Activated naive CD8-positive, alpha-beta T cell (primary cell): ENCODE measurements at regions not wholly inside any gene's neighbourhood (a gene's known extent, or its start where the extent isn't known, plus 50 kb on each side); places are given as distances from the start of the nearest gene placed in this dataset.
"Not testable (repeated sequence)": the region's sequence is repeated elsewhere in the genome, so short reads cannot be mapped to it uniquely, and the experiment has no call there.

Source experiments
- H3K27ac Mint-ChIP-seq: one replicate; pipeline ENCODE4 v1.8.0; 2021; ENCODE audit warnings: mixed read lengths
- H3K27me3 Mint-ChIP-seq: one replicate; pipeline ENCODE4 v1.8.0; 2021; ENCODE audit warnings: mixed read lengths
- H3K36me3 Mint-ChIP-seq: one replicate; pipeline ENCODE4 v1.8.0; 2021; ENCODE audit warnings: mixed read lengths
- H3K4me1 Mint-ChIP-seq: one replicate; pipeline ENCODE4 v1.8.0; 2021; ENCODE audit warnings: low read depth, mixed read lengths
- H3K4me3 Mint-ChIP-seq: one replicate; pipeline ENCODE4 v1.8.0; 2021; ENCODE audit warnings: mild to moderate bottlenecking, mixed read lengths
- H3K9me3 Mint-ChIP-seq: one replicate; pipeline ENCODE4 v1.8.0; 2021; ENCODE audit warnings: low read depth, mixed read lengths

DNA sequence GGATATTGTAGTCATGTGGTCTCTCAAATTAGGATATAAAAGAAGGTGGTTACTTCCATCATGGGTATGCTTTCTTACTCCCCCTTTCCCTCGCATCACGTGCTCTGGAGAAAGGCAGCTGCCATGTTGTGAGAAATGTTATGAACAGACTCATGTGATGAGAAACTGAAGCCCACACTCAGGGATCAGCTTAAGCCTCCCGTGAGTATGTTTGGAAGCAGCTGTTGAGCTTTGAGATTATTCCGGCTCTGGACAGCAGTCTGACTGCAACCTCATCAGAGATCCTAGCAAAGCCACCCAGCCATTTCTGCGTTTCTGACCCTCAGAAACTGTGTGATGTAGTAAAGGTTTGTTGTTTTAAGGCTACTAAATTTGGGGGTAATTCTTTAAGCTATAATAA lies 700.1 kb downstream of the ADCYAP1 start:
- Mint-ChIP-seq H3K27me3 (no peaks in the 10 kb centered on the region), H3K4me1 (no peaks in the 10 kb centered on the region), H3K9me3 (no peaks in the 10 kb centered on the region), H3K4me3 (no peak overlapping the region), H3K27ac (no peak overlapping the region), H3K36me3 (no peaks in the 10 kb centered on the region)

DNA sequence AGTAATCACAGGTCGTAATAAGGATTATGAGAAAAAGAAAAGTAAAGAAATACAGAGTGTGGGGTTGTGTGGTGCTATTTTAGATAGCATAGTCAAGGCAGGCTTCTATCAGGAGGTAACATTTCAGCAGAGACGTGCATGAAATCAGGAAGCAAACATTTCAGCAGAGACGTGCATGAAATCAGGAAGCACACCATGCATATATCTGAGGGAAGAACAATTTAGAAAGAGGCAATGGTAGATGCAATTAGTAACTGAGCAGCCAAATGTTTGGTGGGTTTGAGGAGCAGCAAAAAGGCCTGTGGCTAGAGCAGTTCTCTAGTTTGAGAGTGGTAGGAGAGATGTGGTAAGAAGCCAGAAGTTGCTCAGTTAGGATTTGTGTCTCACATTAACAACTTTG lies 713.7 kb downstream of the ADCYAP1 start:
- peaks cover 19% of the 10 kb centered on the region for H3K9me3 Mint-ChIP-seq
- no peaks in the 10 kb centered on the region for H3K36me3 Mint-ChIP-seq
- H3K27me3 Mint-ChIP-seq, result no peaks in the 10 kb centered on the region
- H3K4me3 Mint-ChIP-seq, result no peak overlapping the region
- H3K4me1 Mint-ChIP-seq, result no peaks in the 10 kb centered on the region
- H3K27ac Mint-ChIP-seq, result no peak overlapping the region

DNA sequence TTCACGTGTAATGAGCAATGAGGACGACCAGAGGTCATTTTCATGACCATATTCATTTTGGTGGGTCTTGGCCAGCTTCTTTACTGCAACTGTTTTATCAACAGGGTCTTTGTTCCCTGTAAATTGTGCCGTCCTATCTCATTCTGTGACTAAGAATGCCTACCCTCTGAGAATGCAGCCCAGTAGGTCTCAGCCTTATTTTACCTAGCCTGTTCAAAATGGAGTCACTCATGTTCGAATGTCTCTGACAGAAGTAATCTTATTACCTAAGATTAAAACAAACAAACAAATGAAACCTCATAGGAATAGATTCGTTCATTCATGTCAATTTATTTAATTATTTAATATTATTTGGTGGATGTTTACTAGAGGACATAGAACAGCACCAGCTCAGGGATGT lies 714.8 kb downstream of the ADCYAP1 start:
- H3K36me3 Mint-ChIP-seq, result no peaks in the 10 kb centered on the region
- no peak overlapping the region for H3K4me3 Mint-ChIP-seq
- no peak overlapping the region for H3K27ac Mint-ChIP-seq
- no peaks in the 10 kb centered on the region for H3K27me3 Mint-ChIP-seq
- H3K9me3 Mint-ChIP-seq, result peaks cover 16% of the 10 kb centered on the region
- H3K4me1 Mint-ChIP-seq, result no peaks in the 10 kb centered on the region

DNA sequence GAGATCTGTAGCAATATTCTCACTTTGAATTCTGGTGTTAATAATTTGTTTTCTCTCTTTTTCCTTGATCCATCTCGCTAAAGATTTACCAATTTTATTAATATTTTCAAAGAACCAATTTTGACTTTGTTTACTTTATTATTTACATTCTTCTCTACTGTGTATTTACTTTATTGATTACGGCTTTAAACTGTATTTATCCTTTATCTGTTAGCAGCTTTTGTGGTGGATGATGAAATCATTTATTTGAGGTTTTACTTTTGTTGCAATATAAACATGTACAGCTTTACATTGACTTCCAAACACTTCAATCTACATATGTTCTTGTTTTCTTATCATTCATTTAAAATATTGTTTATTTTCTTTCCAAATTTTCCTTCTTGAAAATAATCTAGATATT lies 719.9 kb downstream of the ADCYAP1 start:
- Mint-ChIP-seq H3K27ac (no peak overlapping the region), H3K36me3 (no peaks in the 10 kb centered on the region), H3K4me1 (no peaks in the 10 kb centered on the region), H3K27me3 (no peaks in the 10 kb centered on the region), H3K9me3 (peaks cover 10% of the 10 kb centered on the region), H3K4me3 (no peak overlapping the region)

DNA sequence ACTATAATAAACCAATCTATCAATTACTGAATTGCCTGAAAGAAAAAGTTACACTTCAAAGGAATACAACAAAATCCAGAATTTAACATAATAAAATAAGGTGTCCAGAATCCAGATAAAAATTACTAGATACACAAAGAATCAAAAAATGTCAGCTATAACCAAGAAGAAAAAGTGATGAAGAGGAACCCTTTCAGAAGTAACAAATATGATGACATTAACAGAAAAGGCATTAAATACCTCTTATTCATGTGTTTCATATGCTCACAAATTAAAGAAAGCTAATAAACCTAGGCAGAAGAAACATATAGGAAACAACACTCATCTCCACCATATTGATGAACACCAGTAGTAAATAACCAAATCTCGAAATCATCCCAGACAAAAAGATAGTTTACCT lies 722.8 kb downstream of the ADCYAP1 start:
- Mint-ChIP-seq H3K27ac (no peak overlapping the region), H3K4me3 (no peak overlapping the region), H3K36me3 (no peaks in the 10 kb centered on the region), H3K4me1 (no peaks in the 10 kb centered on the region), H3K9me3 (no peaks in the 10 kb centered on the region), H3K27me3 (no peaks in the 10 kb centered on the region)

DNA sequence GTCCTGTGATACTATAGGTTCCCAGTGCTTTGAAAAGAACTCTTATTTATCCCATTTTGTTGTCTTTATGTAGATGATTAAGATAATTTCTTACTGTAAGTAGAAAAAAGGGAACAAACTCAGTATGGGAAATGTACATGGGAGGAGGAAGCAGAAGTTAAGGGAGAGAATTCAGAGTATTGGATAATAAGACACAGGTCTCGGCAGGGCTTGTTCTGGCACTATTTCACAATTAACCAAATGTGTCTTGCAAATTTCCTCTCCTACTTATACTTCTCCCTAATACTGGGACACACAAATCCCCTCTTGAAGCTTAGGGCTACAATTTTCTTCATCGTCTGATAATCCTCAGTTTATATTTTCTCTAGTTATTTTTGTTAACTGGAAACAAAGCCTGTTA lies 744.0 kb downstream of the ADCYAP1 start:
- no peak overlapping the region for H3K4me3 Mint-ChIP-seq
- H3K27me3 Mint-ChIP-seq, result no peaks in the 10 kb centered on the region
- H3K36me3 Mint-ChIP-seq, result no peaks in the 10 kb centered on the region
- H3K4me1 Mint-ChIP-seq, result no peaks in the 10 kb centered on the region
- H3K9me3 Mint-ChIP-seq, result peaks cover 4% of the 10 kb centered on the region
- no peak overlapping the region for H3K27ac Mint-ChIP-seq

DNA sequence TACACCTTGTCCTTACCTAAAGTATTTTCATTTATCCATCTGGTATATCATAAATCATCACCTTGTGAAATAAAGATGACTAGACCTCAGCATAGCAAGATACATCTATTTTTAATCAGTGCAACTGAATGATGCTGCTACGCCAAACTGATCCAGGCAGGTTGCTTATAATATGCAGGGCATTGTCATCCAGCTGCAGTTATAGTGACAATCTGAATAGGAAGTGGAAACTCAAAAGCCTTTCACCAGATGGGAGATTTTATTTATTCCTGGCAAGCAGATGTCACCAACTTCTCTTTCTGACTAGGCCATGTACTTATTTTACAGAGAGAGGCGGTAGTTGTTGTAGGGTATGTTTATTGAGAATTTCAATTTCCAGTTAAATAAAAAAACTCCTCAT lies 747.3 kb downstream of the ADCYAP1 start:
- no peaks in the 10 kb centered on the region for H3K9me3 Mint-ChIP-seq
- H3K4me1 Mint-ChIP-seq, result no peaks in the 10 kb centered on the region
- H3K4me3 Mint-ChIP-seq, result no peak overlapping the region
- no peaks in the 10 kb centered on the region for H3K27me3 Mint-ChIP-seq
- H3K27ac Mint-ChIP-seq, result no peak overlapping the region
- H3K36me3 Mint-ChIP-seq, result no peaks in the 10 kb centered on the region

DNA sequence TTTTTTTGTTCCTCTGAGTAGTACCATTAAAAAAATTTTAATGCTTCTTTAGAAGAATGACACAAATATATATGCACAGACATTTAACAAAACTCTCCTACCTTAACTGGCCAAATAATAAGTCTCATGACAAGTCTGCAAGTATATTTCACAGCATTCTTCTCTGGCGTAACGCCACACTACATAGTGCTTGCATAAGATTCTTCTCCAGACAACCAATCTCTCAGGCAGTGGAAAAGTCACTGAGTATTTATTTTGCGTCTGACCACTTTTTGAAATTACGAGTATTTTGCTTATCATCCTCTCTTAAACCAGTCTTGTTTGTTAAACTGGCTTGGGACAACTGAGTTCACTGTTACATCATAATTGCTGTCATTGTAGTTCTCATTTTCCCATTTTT lies 749.2 kb downstream of the ADCYAP1 start:
- Mint-ChIP-seq H3K4me3 (no peak overlapping the region), H3K9me3 (no peaks in the 10 kb centered on the region), H3K4me1 (no peaks in the 10 kb centered on the region), H3K27ac (no peak overlapping the region), H3K36me3 (no peaks in the 10 kb centered on the region), H3K27me3 (no peaks in the 10 kb centered on the region)

DNA sequence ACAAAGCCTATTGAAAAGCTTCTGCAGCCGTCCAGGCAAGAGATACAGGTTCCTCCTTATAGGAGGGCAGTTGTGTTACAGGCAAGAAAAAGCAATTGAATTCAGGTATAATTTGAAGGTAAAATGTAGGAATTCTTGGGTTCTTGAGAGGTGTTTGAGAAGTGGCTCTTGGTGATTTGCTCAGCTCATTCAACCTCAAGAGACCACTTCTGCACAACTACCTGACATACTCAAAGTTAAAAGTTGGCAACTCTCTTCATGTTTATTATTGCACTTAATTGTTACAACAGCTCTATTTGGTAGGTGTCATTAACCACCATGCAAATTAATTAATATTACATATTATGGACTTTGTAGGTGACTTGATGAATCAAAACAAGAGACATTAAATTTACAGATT lies 753.2 kb downstream of the ADCYAP1 start:
- Mint-ChIP-seq H3K4me1 (no peaks in the 10 kb centered on the region), H3K27me3 (no peaks in the 10 kb centered on the region), H3K4me3 (no peak overlapping the region), H3K9me3 (no peaks in the 10 kb centered on the region), H3K27ac (no peak overlapping the region), H3K36me3 (no peaks in the 10 kb centered on the region)

DNA sequence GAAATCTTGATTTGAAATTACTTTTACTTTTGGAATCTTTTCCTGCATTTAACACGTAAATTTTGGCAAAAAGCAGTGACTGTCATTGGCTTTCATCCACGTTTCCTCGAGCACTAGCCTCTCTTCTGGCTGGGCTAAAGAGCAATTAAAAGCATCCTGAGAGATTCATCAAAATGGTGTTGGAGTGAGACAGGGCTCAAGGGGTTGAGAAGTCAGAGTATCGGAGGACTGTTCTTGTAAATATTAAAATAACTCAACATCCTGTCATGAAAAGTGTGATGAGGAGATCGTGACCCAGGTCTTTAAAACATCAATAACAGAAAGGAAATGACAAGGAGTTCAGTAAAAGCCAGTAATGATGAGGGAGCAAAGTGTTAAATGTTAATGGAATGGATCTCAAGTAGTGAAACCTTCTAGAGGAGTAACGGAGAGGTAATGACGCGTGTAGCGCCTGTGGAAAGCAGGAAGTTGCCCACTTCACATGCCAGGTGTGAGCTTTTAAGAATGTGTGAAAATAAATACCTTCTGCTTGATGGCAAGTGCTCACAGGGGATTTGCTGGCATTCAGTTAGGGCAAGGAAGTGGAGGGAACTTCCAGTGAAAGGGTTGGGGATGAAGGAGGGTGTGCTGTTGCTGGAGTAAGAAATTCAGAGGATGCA lies 754.4 kb downstream of the ADCYAP1 start:
- H3K27me3 Mint-ChIP-seq, result no peaks in the 10 kb centered on the region
- no peak overlapping the region for H3K27ac Mint-ChIP-seq
- H3K4me1 Mint-ChIP-seq, result no peaks in the 10 kb centered on the region
- H3K4me3 Mint-ChIP-seq, result no peak overlapping the region
- no peaks in the 10 kb centered on the region for H3K9me3 Mint-ChIP-seq
- H3K36me3 Mint-ChIP-seq, result no peaks in the 10 kb centered on the region

DNA sequence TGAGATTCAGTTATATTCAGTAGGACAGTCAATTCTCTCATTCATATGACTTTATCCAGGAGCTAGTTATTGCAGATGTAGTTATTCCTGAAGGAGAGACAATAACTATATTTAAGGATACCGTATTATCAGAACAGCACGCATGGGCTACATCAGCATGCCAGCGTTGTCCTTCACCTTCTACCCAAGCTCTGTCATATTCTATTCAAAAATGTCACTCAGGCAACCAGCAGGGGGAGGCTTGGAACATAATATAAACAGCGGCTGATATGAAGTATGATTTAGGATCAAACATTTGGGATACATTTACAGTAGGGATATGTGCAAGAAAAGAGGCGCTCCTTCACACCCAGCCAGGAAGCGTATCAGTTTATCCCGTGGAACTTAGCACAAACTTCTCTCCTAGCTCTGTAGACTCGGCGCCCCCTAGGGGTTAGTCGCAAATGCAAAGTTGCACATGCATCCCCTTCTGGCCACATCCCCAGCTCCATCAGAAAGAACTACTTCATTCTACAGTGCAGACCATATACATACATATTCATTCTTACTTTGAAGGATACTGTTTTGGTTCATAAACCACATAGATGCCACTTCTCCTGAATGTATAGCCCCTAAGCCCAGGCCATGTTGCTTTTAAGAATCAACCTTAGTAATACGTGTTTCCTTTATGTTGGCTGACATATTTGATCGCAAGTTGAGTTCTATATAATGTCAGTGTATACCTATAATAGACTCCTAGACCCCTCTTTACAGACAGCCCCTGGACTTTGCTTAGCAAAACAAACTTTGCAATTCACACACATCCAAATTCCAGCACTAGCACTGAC lies 759.4 kb downstream of the ADCYAP1 start:
- Mint-ChIP-seq H3K4me3 (no peak overlapping the region), H3K4me1 (no peaks in the 10 kb centered on the region), H3K27ac (no peak overlapping the region), H3K36me3 (no peaks in the 10 kb centered on the region), H3K27me3 (peaks cover 3% of the 10 kb centered on the region), H3K9me3 (no peaks in the 10 kb centered on the region)

DNA sequence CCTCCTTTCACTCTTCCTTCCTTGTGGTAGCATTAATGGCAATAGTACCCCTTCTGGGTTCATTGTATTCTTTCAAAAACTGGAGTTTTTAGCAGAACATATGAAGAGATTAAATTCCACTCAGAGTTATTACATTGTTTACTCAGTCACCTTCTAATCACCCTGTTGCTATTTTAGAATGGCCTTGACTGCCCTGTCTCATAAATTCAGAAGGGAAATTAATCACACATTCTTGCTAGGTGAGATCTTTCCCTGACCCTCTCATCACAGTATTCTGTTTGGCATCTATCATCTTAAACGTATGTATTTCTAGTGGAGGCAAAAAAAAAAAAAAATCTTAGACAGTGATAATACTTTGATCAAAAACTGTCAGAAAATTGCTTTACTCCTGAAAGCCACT lies 760.4 kb downstream of the ADCYAP1 start:
- peaks cover 5% of the 10 kb centered on the region for H3K27me3 Mint-ChIP-seq
- H3K27ac Mint-ChIP-seq, result no peak overlapping the region
- H3K4me1 Mint-ChIP-seq, result no peaks in the 10 kb centered on the region
- H3K9me3 Mint-ChIP-seq, result no peaks in the 10 kb centered on the region
- no peak overlapping the region for H3K4me3 Mint-ChIP-seq
- H3K36me3 Mint-ChIP-seq, result no peaks in the 10 kb centered on the region

DNA sequence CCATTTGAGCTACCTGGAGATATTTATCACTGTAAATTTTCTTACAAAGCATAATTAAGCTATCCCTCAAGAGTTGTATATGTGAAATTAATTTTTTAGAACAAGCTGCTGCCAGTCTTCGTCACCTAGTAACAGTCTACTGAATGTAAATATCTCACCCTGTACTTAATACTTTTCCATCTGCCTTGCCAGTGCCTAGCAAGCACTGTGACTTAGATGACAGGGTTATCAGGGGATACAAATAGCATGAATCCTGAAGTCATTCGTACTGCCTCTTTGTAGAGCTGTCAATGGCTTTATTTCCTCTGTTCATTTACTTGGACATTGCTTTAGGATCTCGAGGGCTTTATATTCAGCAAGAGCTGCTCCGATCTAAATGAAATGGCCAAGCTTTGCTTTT lies 763.6 kb downstream of the ADCYAP1 start:
- Mint-ChIP-seq H3K27me3 (peaks cover 5% of the 10 kb centered on the region), H3K27ac (no peak overlapping the region), H3K4me3 (no peak overlapping the region), H3K4me1 (no peaks in the 10 kb centered on the region), H3K36me3 (no peaks in the 10 kb centered on the region), H3K9me3 (peaks cover 4% of the 10 kb centered on the region)

DNA sequence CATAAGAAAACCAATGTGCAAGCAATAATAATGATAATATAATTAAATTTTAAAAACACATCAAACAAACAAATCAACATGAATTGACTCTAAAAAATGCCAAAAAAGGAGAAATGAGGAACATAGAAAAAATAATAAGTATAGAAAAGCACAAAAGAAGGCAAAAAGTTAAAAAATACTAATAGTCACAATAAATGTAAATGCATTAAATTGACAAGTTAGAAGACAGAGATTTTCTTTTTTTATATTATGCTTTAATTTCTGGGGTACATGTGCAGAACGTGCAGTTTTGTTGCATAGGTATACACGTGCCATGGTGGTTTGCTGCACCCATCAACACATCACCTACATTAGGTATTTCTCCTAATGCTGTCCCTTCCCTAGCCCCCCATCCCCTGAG lies 767.0 kb downstream of the ADCYAP1 start:
- H3K4me1 Mint-ChIP-seq, H3K4me3 Mint-ChIP-seq, H3K36me3 Mint-ChIP-seq, H3K9me3 Mint-ChIP-seq, H3K27me3 Mint-ChIP-seq, H3K27ac Mint-ChIP-seq: not testable (repeated sequence)

DNA sequence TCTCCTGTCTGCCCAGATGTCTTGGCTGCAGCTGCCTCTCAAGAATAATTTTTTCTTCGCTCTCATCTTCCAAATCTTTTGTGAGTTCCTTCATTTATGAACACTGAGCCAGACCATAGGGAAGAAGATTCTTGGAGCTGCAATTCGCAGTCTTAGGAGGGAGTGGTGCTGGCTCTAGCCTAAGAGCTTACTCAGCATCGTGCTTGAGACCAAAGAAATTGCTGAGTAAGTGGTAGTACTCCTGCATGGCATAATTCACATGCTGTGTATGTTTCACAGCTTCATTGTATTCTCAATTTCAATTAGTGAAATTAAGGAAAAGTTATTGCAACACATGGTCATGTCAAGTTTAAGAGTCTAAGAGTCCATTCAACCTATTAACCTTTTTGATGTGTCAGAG lies 771.7 kb downstream of the ADCYAP1 start:
- Mint-ChIP-seq H3K27me3 (no peaks in the 10 kb centered on the region), H3K4me3 (no peak overlapping the region), H3K27ac (no peak overlapping the region), H3K4me1 (no peaks in the 10 kb centered on the region), H3K9me3 (peaks cover 4% of the 10 kb centered on the region), H3K36me3 (no peaks in the 10 kb centered on the region)

DNA sequence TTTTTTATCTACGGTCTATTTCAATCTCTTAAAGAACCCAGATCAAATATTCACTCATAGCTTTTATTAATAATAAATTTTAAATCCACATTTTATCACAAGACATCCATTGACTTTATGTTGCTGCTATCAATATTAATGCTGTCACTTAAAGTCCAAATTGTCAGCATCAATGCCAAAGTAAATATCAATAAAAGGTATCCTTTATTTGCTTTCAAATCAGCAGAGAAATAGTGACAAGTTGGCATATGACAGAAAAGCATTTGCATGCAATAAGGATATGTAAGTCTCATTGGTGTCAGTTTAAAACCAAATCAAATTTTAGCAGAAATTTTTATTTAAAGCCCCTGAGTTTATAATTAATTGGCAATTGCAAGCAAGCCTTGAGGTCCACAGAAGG lies 775.4 kb downstream of the ADCYAP1 start:
- H3K9me3 Mint-ChIP-seq, result no peaks in the 10 kb centered on the region
- no peaks in the 10 kb centered on the region for H3K27me3 Mint-ChIP-seq
- H3K4me3 Mint-ChIP-seq, result no peak overlapping the region
- H3K36me3 Mint-ChIP-seq, result no peaks in the 10 kb centered on the region
- H3K27ac Mint-ChIP-seq, result no peak overlapping the region
- H3K4me1 Mint-ChIP-seq, result no peaks in the 10 kb centered on the region
